ENCODE measurements at regions not wholly inside any gene's neighbourhood (a gene's known extent, or its start where the extent isn't known, plus 50 kb on each side); places are given as distances from the start of the nearest gene placed in this dataset.

DNA sequence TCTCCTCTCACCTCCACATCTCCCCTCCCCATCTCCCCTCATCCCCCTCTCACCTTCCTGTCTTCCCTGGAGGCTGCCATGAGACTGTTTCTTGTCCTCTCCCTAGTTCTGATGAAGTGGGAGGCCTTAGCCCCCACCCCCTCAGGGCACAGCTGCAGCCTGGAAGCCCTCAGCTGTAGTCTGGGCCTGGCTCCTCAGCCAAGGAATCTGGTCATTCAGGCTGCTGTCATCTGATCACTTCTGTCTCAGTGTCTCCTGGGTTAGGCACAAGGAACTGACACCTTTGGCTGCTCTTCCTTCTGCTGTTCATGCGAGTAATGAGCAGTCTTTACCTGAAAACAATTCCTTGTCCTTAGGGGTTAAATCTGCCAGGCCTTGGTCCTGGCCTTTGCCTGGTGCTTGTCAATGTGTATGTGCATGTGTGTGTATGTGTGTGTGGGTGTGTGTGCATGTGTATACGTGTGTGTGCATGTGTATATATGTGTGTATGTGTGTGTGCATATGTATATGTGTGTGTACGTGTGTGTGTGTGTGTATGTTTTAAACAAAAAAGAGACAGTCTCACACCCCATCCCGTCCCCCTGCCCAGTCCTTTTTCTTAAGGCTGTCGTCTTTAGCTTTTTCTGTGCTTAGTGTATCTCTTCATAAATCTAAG is 153.5 kb upstream of the TMEM72 start:
- H3F3A ChIP-seq (ENCODE audit: control insufficient read depth, insufficient read depth) = no peaks in the 10 kb centered on the region
- H3K4me1 ChIP-seq (ENCODE audit: control insufficient read depth, low read length) = no peaks in the 10 kb centered on the region
- H3K27ac ChIP-seq (ENCODE audit: low read depth, low read length) = no peak overlapping the region
- TF ChIP-seq CTCF (IDR thresholded peaks at IDR 0.05; ENCODE audit: low read depth, low read length, poor library complexity, severe bottlenecking) = no peak
- H3K36me3 ChIP-seq (ENCODE audit: control insufficient read depth, low read length) = no peaks in the 10 kb centered on the region
- no peaks in the 10 kb centered on the region for H3K27me3 ChIP-seq (ENCODE audit: control insufficient read depth, low read length)
- no peaks in the 10 kb centered on the region for H3K79me2 ChIP-seq (ENCODE audit: control insufficient read depth, low read length)
- H3K4me2 ChIP-seq (ENCODE audit: low read length) = no peak overlapping the region
- H3K9me3 ChIP-seq (ENCODE audit: control insufficient read depth, insufficient read depth, low read length) = no peaks in the 10 kb centered on the region
- no peaks in the 10 kb centered on the region for H3K9me2 ChIP-seq (replicated peaks; ENCODE audit: control insufficient read depth, low read length)
- no peaks in the 10 kb centered on the region for H4K20me1 ChIP-seq (ENCODE audit: control insufficient read depth, insufficient read depth, low read depth, low read length)
- H3K4me3 ChIP-seq (ENCODE audit: low read length) = no peak overlapping the region

- H3K27me3 ChIP-seq (ENCODE audit: control insufficient read depth, low read length) = no peaks in the 10 kb centered on the region
- no peaks in the 10 kb centered on the region for H3F3A ChIP-seq (ENCODE audit: control insufficient read depth, insufficient read depth)
- H3K4me2 ChIP-seq (ENCODE audit: low read length) = no peak overlapping the region
- no peaks in the 10 kb centered on the region for H4K20me1 ChIP-seq (ENCODE audit: control insufficient read depth, insufficient read depth, low read depth, low read length)
- no peak overlapping the region for H3K4me3 ChIP-seq (ENCODE audit: low read length)
- TF ChIP-seq EZH2phosphoT487 (IDR thresholded peaks at IDR 0.05; ENCODE audit: borderline replicate concordance, low read length) (no peak), CTCF (IDR thresholded peaks at IDR 0.05; ENCODE audit: low read depth, low read length, poor library complexity, severe bottlenecking) (no peak)
- H3K27ac ChIP-seq (ENCODE audit: low read depth, low read length) = no peak overlapping the region
- H3K4me1 ChIP-seq (ENCODE audit: control insufficient read depth, low read length) = no peaks in the 10 kb centered on the region
- no peaks in the 10 kb centered on the region for H3K36me3 ChIP-seq (ENCODE audit: control insufficient read depth, low read length)
- H3K79me2 ChIP-seq (ENCODE audit: control insufficient read depth, low read length) = no peaks in the 10 kb centered on the region
- no peaks in the 10 kb centered on the region for H3K9me3 ChIP-seq (ENCODE audit: control insufficient read depth, insufficient read depth, low read length)
- no peaks in the 10 kb centered on the region for H3K9me2 ChIP-seq (replicated peaks; ENCODE audit: control insufficient read depth, low read length)
Measured at GRCh38 chr10:44759122-44759521, 152.0 kb upstream of the TMEM72 start.

- H3F3A ChIP-seq (ENCODE audit: control insufficient read depth, insufficient read depth) = no peaks in the 10 kb centered on the region
- no peaks in the 10 kb centered on the region for H3K79me2 ChIP-seq (ENCODE audit: control insufficient read depth, low read length)
- no peaks in the 10 kb centered on the region for H3K27me3 ChIP-seq (ENCODE audit: control insufficient read depth, low read length)
- H4K20me1 ChIP-seq (ENCODE audit: control insufficient read depth, insufficient read depth, low read depth, low read length) = no peaks in the 10 kb centered on the region
- no peaks in the 10 kb centered on the region for H3K4me1 ChIP-seq (ENCODE audit: control insufficient read depth, low read length)
- TF ChIP-seq CTCF (IDR thresholded peaks at IDR 0.05; ENCODE audit: low read depth, low read length, poor library complexity, severe bottlenecking) = no peak
- no peak for TF ChIP-seq EZH2phosphoT487 (IDR thresholded peaks at IDR 0.05; ENCODE audit: borderline replicate concordance, low read length)
- no peak overlapping the region for H3K27ac ChIP-seq (ENCODE audit: low read depth, low read length)
- no peaks in the 10 kb centered on the region for H3K36me3 ChIP-seq (ENCODE audit: control insufficient read depth, low read length)
- H3K9me2 ChIP-seq (replicated peaks; ENCODE audit: control insufficient read depth, low read length) = no peaks in the 10 kb centered on the region
- no peak overlapping the region for H3K4me3 ChIP-seq (ENCODE audit: low read length)
- H3K9me3 ChIP-seq (ENCODE audit: control insufficient read depth, insufficient read depth, low read length) = no peaks in the 10 kb centered on the region
- no peak overlapping the region for H3K4me2 ChIP-seq (ENCODE audit: low read length)
Measured at GRCh38 chr10:44760513-44760912, 150.6 kb upstream of the TMEM72 start.

Measured in DOHH2 (cell line).